Ishikawa (cell line): ENCODE measurements at regions not wholly inside any gene's neighbourhood (a gene's known extent, or its start where the extent isn't known, plus 50 kb on each side); places are given as distances from the start of the nearest gene placed in this dataset.

Experiments
- CEBPB ChIP-seq: IDR thresholded peaks from 2 replicates; pipeline ENCODE4 v1.6.1; 2012
- CREB1 ChIP-seq: IDR thresholded peaks from 2 replicates; pipeline ENCODE4 v1.6.1; 2012; ENCODE audit warnings: low read depth
- EGR1 ChIP-seq: IDR thresholded peaks from 2 replicates; pipeline ENCODE4 v1.6.1; 2012
- EP300 ChIP-seq: IDR thresholded peaks from 2 replicates; pipeline ENCODE4 v1.6.1; 2012; ENCODE audit warnings: borderline replicate concordance
- FOXM1 ChIP-seq: IDR thresholded peaks from 2 replicates; pipeline ENCODE4 v1.6.1; 2012; ENCODE audit warnings: low read depth, borderline replicate concordance
- NFIC ChIP-seq: IDR thresholded peaks from 2 replicates; pipeline ENCODE4 v1.6.1; 2012
- RAD21 ChIP-seq: IDR thresholded peaks from 2 replicates; pipeline ENCODE4 v1.6.1; 2012; ENCODE audit warnings: low read depth
- TAF1 ChIP-seq: IDR thresholded peaks from 2 replicates; pipeline ENCODE4 v1.6.1; 2012; ENCODE audit warnings: low read depth, mild to moderate bottlenecking
- TCF12 ChIP-seq: IDR thresholded peaks from 2 replicates; pipeline ENCODE4 v1.6.1; 2012; ENCODE audit warnings: low read depth
- YY1 ChIP-seq: IDR thresholded peaks from 2 replicates; pipeline ENCODE4 v1.6.1; 2012; ENCODE audit warnings: low read depth
- ZBTB7A ChIP-seq: IDR thresholded peaks from 2 replicates; pipeline ENCODE4 v1.6.1; 2012; ENCODE audit warnings: low read depth
- TF ChIP-seq, protein P1 (sequence below): IDR thresholded peaks from 2 replicates; pipeline ENCODE4 v1.6.1; 2012
- TF ChIP-seq, protein P2 (sequence below): IDR thresholded peaks from 2 replicates; pipeline ENCODE4 v1.6.1; 2012; ENCODE audit warnings: low read depth, mild to moderate bottlenecking
- TF ChIP-seq, protein P3 (sequence below): IDR thresholded peaks from 2 replicates; pipeline ENCODE4 v1.6.1; 2012

DNA sequence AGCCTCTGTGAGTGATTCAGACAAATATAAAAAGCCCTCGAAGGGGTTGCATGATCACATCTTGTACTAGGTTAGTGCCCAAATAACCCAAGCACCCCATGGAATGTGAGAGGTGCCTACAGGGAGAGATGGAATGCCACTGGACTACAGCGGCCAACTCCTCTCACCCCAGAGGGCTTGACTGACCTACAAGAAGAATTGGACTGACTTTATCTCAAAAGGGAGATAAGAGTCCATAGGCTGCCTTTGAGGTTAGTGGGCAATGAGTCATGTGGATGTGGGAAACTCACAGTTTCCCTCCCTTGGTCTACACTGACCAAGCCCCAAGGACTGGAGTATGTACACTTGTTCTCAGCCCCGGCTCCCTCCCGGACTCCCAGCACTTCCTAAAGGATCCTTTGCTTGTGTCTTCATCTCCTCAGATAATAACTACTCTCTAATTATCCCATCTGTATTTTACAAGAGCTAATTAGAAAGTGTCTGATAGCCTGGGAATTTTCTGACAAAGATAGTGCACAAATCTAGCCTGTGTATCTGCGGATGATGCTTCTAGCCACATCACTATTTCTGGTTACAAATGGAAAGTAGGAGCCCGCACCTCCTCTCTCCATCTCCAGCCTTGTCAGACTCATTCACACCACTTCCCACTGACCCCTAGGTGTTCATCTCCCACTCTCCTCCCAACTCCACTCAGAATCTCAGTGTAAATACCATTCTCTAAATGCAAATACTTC, 547.8 kb upstream of the TBL1XR1 start:
- TF ChIP-seq, protein P1, sequence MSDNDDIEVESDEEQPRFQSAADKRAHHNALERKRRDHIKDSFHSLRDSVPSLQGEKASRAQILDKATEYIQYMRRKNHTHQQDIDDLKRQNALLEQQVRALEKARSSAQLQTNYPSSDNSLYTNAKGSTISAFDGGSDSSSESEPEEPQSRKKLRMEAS, result no peak
- TF ChIP-seq CEBPB (no peak), YY1 (no peak), FOXM1 (no peak), EP300 (no peak), RAD21 (no peak), EGR1 (no peak), CREB1 (no peak), TCF12 (no peak), NFIC (no peak), TAF1 (no peak), ZBTB7A (no peak)
- TF ChIP-seq, protein P2, sequence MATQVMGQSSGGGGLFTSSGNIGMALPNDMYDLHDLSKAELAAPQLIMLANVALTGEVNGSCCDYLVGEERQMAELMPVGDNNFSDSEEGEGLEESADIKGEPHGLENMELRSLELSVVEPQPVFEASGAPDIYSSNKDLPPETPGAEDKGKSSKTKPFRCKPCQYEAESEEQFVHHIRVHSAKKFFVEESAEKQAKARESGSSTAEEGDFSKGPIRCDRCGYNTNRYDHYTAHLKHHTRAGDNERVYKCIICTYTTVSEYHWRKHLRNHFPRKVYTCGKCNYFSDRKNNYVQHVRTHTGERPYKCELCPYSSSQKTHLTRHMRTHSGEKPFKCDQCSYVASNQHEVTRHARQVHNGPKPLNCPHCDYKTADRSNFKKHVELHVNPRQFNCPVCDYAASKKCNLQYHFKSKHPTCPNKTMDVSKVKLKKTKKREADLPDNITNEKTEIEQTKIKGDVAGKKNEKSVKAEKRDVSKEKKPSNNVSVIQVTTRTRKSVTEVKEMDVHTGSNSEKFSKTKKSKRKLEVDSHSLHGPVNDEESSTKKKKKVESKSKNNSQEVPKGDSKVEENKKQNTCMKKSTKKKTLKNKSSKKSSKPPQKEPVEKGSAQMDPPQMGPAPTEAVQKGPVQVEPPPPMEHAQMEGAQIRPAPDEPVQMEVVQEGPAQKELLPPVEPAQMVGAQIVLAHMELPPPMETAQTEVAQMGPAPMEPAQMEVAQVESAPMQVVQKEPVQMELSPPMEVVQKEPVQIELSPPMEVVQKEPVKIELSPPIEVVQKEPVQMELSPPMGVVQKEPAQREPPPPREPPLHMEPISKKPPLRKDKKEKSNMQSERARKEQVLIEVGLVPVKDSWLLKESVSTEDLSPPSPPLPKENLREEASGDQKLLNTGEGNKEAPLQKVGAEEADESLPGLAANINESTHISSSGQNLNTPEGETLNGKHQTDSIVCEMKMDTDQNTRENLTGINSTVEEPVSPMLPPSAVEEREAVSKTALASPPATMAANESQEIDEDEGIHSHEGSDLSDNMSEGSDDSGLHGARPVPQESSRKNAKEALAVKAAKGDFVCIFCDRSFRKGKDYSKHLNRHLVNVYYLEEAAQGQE, result no peak
- TF ChIP-seq, protein P3, sequence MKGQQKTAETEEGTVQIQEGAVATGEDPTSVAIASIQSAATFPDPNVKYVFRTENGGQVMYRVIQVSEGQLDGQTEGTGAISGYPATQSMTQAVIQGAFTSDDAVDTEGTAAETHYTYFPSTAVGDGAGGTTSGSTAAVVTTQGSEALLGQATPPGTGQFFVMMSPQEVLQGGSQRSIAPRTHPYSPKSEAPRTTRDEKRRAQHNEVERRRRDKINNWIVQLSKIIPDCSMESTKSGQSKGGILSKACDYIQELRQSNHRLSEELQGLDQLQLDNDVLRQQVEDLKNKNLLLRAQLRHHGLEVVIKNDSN, result no peak
